Gastrocnemius medialis (tissue), 4 donors: ENCODE measurements at regions not wholly inside any gene's neighbourhood (a gene's known extent, or its start where the extent isn't known, plus 50 kb on each side); places are given as distances from the start of the nearest gene placed in this dataset.

Source experiments
- CTCF ChIP-seq, 5 experiments: fragments of 450-650 bp in 3 of 5; fragments of 200-600 bp in 2 of 5; sonication (generic) in 2 of 5; IDR thresholded peaks in 4 of 5; conservative IDR thresholded peaks in 1 of 5; 1 replicate in 4 of 5; 2 replicates in 1 of 5; pipeline ENCODE4 v1.5.1; 2016 to 2019; ENCODE audit warnings: antibody characterized with exemption in 5 of 5, mild to moderate bottlenecking in 3 of 5, moderate library complexity in 3 of 5
- POLR2A ChIP-seq, 2 donors: fragments of 450-650 bp; IDR thresholded peaks; one replicate each; pipeline ENCODE4 v1.6.1; 2017; ENCODE audit warnings: antibody characterized with exemption in 2 of 2, mild to moderate bottlenecking in 2 of 2, moderate library complexity in 2 of 2

DNA sequence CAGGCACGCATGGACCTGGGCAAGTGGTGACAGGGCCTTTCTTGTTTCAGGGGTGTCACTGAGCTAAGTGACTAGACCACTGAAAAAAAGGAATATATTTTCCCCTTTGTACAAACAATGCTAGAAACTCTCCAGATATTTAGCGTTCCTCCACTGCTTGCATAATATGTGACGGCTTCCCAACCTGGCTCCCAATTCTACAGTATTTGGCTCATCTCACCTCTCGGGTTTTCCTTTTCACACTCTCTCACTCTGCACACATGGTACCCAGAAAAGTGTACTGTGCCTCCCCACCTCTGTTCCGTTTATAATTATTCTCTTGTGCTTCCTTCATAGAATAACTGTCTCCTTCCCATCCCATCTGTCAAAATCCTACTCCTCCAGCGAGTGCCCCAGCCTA, 140.5 kb upstream of the KLHL25 start:
- TF ChIP-seq POLR2A (IDR thresholded peaks at IDR 0.05) (no peak), CTCF (IDR thresholded peaks at IDR 0.05 in 4 of 5, conservative IDR thresholded peaks at IDR 0.05 in 1 of 5) (no peak)
